ENCODE measurements at regions not wholly inside any gene's neighbourhood (a gene's known extent, or its start where the extent isn't known, plus 50 kb on each side); places are given as distances from the start of the nearest gene placed in this dataset.

DNA sequence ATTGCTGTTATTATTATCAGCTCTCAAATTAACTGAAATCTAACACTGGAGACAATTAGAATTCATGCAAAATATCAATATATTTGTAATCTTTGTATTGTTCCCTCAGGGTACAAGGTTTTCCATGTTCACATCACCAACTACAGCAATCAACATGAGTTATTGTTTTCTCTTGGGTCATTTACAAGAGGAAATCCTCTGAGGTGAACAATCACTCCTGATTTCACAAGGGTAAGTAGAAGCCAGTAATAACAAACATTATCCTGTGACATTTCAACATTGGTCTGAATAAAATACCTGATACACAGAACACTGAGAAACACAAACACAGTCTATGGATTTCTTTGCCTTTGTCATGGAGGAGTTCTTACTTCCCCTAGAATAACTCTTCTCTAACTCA is 174.0 kb downstream of the SUCNR1 start:
- no peak overlapping the region for H3K4me3 ChIP-seq (ENCODE audit: low read depth, low read length)
- TF ChIP-seq, protein P1, sequence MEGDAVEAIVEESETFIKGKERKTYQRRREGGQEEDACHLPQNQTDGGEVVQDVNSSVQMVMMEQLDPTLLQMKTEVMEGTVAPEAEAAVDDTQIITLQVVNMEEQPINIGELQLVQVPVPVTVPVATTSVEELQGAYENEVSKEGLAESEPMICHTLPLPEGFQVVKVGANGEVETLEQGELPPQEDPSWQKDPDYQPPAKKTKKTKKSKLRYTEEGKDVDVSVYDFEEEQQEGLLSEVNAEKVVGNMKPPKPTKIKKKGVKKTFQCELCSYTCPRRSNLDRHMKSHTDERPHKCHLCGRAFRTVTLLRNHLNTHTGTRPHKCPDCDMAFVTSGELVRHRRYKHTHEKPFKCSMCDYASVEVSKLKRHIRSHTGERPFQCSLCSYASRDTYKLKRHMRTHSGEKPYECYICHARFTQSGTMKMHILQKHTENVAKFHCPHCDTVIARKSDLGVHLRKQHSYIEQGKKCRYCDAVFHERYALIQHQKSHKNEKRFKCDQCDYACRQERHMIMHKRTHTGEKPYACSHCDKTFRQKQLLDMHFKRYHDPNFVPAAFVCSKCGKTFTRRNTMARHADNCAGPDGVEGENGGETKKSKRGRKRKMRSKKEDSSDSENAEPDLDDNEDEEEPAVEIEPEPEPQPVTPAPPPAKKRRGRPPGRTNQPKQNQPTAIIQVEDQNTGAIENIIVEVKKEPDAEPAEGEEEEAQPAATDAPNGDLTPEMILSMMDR (IDR thresholded peaks at IDR 0.05; ENCODE audit: low read depth, low read length) = no peak
- in situ Hi-C loops (cut with HindIII; ENCODE audit: low sequenced_read_pairs) = no loop called here
- peak; percentile 50 for DNase-seq (ENCODE audit: low read depth, low spot score)

DNA sequence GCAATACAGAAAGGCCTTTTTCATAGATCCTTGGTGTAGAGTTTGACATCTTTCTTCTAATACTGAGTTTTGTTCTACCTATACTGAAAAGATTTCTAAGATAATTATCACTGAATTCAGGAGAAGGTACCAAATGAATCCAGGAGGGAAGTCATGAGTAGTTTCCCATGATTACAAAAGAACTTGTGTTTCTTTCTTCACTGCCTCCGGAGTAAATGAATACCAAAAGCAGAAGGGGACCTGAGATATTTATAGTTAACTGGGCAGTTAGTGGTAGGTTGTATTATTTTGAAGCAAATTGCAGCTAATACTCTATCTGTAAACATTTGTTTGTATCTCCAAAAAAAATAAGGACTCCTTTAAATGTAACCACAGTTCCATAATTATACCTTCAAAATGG is 175.4 kb downstream of the SUCNR1 start:
- DNase-seq (ENCODE audit: low read depth, low spot score) = no peak
- in situ Hi-C loops (cut with HindIII; ENCODE audit: low sequenced_read_pairs) = no loop called here
- TF ChIP-seq, protein P1 (IDR thresholded peaks at IDR 0.05; ENCODE audit: low read depth, low read length) = no peak
- no peak overlapping the region for H3K4me3 ChIP-seq (ENCODE audit: low read depth, low read length)

DNA sequence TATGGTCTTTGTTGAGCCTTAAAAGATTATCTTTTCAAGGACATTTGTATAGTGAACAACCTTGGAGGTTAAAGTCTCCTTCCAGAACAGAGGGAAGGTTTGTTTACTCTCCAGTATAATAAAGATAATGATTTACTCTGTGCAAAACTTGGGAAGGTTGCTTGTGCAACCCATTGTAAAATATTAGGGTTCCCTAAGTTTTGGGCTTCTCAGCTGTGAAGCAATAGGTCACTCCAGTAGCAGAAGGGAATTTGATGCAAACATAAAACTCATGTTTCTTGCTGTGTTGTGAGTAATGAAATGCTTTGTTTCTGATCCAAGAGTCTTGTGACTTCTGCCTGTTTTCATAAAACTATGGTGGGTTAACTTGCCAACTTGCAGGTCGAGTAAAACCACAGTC is 177.5 kb downstream of the SUCNR1 start:
- DNase-seq (ENCODE audit: low read depth, low spot score) = no peak
- no peak overlapping the region for H3K4me3 ChIP-seq (ENCODE audit: low read depth, low read length)
- TF ChIP-seq, protein P1 (IDR thresholded peaks at IDR 0.05; ENCODE audit: low read depth, low read length) = no peak
- in situ Hi-C loops (cut with HindIII; ENCODE audit: low sequenced_read_pairs) = no loop called here

DNA sequence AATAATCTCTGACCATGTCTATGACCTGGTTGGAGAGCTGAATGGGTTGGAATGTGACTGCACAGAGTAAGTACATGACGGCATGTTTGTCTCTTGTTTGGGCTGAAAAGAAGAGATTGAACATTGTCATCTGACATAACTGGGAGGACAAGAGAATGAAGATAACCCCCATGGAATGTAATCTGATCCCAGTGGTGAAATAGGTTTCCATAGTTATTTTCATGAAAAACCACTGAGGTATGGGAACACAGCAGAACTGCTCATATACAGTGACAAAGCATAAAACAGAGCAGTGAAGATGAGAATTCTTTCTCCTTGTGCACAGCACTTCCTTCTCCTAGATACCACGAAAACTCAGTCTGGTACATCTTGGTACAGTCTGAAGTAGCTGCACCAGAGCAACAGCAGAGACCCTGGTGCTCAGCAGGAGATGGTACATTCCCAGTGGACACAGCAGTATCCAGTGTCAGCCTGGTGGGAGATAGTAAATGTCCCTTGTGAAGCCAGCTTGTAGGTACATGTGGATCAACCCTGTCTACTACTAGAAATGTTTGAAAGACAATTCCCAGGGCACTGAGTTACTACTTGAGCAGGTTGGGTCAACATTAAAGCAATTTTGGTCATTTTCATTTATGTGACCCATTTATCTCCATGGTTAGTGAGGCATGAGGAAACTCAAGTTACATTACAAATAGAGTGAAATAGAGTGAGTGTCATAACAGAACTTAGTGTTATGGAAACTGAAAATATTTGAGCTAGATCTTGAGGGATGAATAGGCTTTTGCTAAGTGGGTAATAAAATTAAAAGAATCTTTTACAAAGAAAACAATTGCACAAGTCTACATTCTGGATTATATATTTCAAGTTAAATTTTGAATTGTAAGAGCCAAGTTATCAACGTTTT is 178.3 kb downstream of the SUCNR1 start:
- in situ Hi-C loops (cut with HindIII; ENCODE audit: low sequenced_read_pairs) = no loop called here
- DNase-seq (ENCODE audit: low read depth, low spot score) = peak; percentile 43
- TF ChIP-seq, protein P1 (IDR thresholded peaks at IDR 0.05; ENCODE audit: low read depth, low read length) = no peak
- H3K4me3 ChIP-seq (ENCODE audit: low read depth, low read length) = no peak overlapping the region

DNA sequence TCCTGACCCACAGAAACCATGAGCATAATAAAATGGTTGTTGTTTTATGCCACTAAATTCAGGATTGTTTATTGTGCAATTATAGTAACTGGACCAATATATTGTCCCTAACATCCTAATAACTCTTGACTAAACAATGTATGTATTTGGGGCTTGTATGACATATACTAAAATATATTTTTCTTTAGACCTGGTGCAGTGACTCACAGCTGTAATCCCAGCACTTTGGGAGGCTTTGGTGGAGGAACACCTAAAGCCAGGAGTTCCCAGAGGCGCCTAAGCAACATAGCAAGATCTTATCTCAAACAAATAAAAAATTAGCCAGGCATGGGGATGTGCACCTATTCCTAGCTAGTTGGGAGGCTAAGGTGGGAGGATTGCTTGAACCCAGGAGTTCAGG is 180.4 kb downstream of the SUCNR1 start:
- DNase-seq (ENCODE audit: low read depth, low spot score) = no peak
- TF ChIP-seq, protein P1 (IDR thresholded peaks at IDR 0.05; ENCODE audit: low read depth, low read length) = no peak
- in situ Hi-C loops (cut with HindIII; ENCODE audit: low sequenced_read_pairs) = no loop called here
- H3K4me3 ChIP-seq (ENCODE audit: low read depth, low read length) = no peak overlapping the region

DNA sequence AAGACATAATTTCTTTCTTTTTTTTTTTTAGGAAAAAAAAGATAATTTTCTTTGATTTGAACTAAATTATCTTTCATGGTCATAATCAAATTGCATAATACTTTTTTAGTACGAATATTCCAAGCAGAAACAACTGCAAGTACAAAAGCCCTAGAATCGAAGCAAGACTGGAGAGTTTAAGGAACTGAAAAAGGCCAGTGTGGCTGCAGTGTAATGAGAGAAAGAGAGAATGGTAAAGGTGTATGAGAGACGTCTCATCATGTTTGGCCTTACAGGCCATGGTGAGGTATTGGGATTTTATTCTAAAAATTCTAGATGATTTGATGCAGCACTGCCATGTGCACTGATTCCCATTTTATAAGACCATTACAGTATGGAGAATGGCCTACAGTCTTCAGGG is 180.9 kb downstream of the SUCNR1 start:
- in situ Hi-C loops (cut with HindIII; ENCODE audit: low sequenced_read_pairs) = no loop called here
- no peak overlapping the region for H3K4me3 ChIP-seq (ENCODE audit: low read depth, low read length)
- DNase-seq (ENCODE audit: low read depth, low spot score) = no peak
- TF ChIP-seq, protein P1 (IDR thresholded peaks at IDR 0.05; ENCODE audit: low read depth, low read length) = no peak

Measured in astrocyte of the spinal cord (primary cell).